OCI-LY7 (cell line): ENCODE measurements at regions not wholly inside any gene's neighbourhood (a gene's known extent, or its start where the extent isn't known, plus 50 kb on each side); places are given as distances from the start of the nearest gene placed in this dataset.

Experiments used
- BruUV-seq: library from RNA; stranded (reverse); fragments of 400-500 nt; replicated peaks from 2 replicates; lab custom pipeline; 2021; lab: Mats Ljungman, UMichigan
- CTCF ChIA-PET: fragments of 300-600 bp; sonication (Branson Sonifier 250); formaldehyde crosslinking; loops from one replicate; lab custom pipeline; 2022; ENCODE audit warnings: antibody characterized with exemption; ENCODE audit not compliant: unreplicated experiment; lab: Charles Lee
- POLR2A ChIA-PET: fragments of 300-600 bp; sonication (Branson Sonifier 250); formaldehyde crosslinking; loops from one replicate; lab custom pipeline; 2022; ENCODE audit warnings: antibody characterized with exemption; lab: Charles Lee
- DNase-seq: peaks from one replicate; pipeline ENCODE4 v3.0.0-alpha.2; 2015; ENCODE audit warnings: low spot score
- H2AFZ ChIP-seq: fragments of 200-600 bp; sonication (generic), shearing (Covaris generic); 2 replicates; pipeline ENCODE4 v1.6.1; 2014; ENCODE audit warnings: mild to moderate bottlenecking, antibody characterized with exemption, low read length, moderate library complexity
- H3K27ac ChIP-seq: fragments of 200-600 bp; sonication (generic); 2 replicates; pipeline ENCODE4 v1.5.1; 2014; ENCODE audit warnings: mixed run types, low read depth, mild to moderate bottlenecking, moderate library complexity, low read length, inconsistent platforms; ENCODE audit not compliant: poor library complexity, severe bottlenecking
- H3K36me3 ChIP-seq: fragments of 200-600 bp; sonication (generic); 2 replicates; pipeline ENCODE4 v1.6.1; 2014; ENCODE audit warnings: mild to moderate bottlenecking, antibody characterized with exemption, low read length, moderate library complexity, mixed read lengths; ENCODE audit not compliant: insufficient read depth
- H3K4me1 ChIP-seq: fragments of 200-600 bp; sonication (generic); 2 replicates; pipeline ENCODE4 v1.5.1; 2014; ENCODE audit warnings: mild to moderate bottlenecking, low read length; ENCODE audit not compliant: insufficient read depth, poor library complexity, severe bottlenecking
- H3K4me2 ChIP-seq: fragments of 200-600 bp; sonication (generic); 2 replicates; pipeline ENCODE4 v1.6.1; 2014; ENCODE audit warnings: mild to moderate bottlenecking, low read length
- H3K4me3 ChIP-seq: fragments of 200-600 bp; sonication (generic); 2 replicates; pipeline ENCODE4 v1.5.1; 2014; ENCODE audit warnings: mild to moderate bottlenecking, low read depth, low read length; ENCODE audit not compliant: poor library complexity, severe bottlenecking
- H3K79me2 ChIP-seq: fragments of 200-600 bp; sonication (generic); 2 replicates; pipeline ENCODE4 v1.6.1; 2016; ENCODE audit warnings: low read depth, mild to moderate bottlenecking, low read length, moderate library complexity, mixed read lengths; ENCODE audit not compliant: insufficient read depth
- H3K9me2 ChIP-seq: fragments of 200-600 bp; sonication (generic); 2 replicates; pipeline ENCODE4 v1.6.1; 2016; ENCODE audit warnings: mild to moderate bottlenecking, low read length, mixed read lengths; ENCODE audit not compliant: insufficient read depth
- H3K9me3 ChIP-seq: fragments of 200-600 bp; sonication (generic); 2 replicates; pipeline ENCODE4 v1.6.1; 2014; ENCODE audit warnings: mild to moderate bottlenecking, mixed run types, low read length, mixed read lengths
- H4K20me1 ChIP-seq: fragments of 200-600 bp; sonication (generic); 2 replicates; pipeline ENCODE4 v1.6.1; 2014; ENCODE audit warnings: mild to moderate bottlenecking, antibody characterized with exemption, low read length, moderate library complexity, mixed read lengths; ENCODE audit not compliant: insufficient read depth
- EZH2phosphoT487 ChIP-seq: fragments of 200-600 bp; sonication (generic); IDR thresholded peaks from 2 replicates; pipeline ENCODE4 v1.6.1; 2018; ENCODE audit warnings: low read depth, borderline replicate concordance, mild to moderate bottlenecking, mixed run types, antibody characterized with exemption, low read length, moderate library complexity, mixed read lengths
- intact Hi-C: fragments of 100-400 bp; cut with micrococcal nuclease; formaldehyde crosslinking; loops from one replicate; pipeline ENCODE4 v1.10.0; 2022; ENCODE audit not compliant: unreplicated experiment
- TF ChIP-seq, protein P1 (sequence below): fragments of 200-600 bp; sonication (generic); conservative IDR thresholded peaks from 2 replicates; pipeline ENCODE4 v1.5.1; 2014; ENCODE audit warnings: mild to moderate bottlenecking, antibody characterized with exemption, low read length, moderate library complexity, mixed read lengths

GRCh38 chr15:38150794-38151193 lies 101.8 kb upstream of the SPRED1 start:
- intact Hi-C loops: no loop called here
- Histone ChIP-seq H4K20me1 (no peaks in the 10 kb centered on the region), H3K4me1 (no peaks in the 10 kb centered on the region), H2AFZ (no peak overlapping the region), H3K27ac (no peak overlapping the region), H3K4me2 (no peak overlapping the region), H3K9me3 (peaks cover 32% of the 10 kb centered on the region), H3K36me3 (no peaks in the 10 kb centered on the region), H3K4me3 (no peak overlapping the region), H3K9me2 (no peaks in the 10 kb centered on the region), H3K79me2 (no peaks in the 10 kb centered on the region)
- no peak for DNase-seq
- no TSS peak for BruUV-seq
- ChIA-PET CTCF (no interaction called here), POLR2A (no interaction called here)
- TF ChIP-seq EZH2phosphoT487: no peak
- TF ChIP-seq, protein P1, sequence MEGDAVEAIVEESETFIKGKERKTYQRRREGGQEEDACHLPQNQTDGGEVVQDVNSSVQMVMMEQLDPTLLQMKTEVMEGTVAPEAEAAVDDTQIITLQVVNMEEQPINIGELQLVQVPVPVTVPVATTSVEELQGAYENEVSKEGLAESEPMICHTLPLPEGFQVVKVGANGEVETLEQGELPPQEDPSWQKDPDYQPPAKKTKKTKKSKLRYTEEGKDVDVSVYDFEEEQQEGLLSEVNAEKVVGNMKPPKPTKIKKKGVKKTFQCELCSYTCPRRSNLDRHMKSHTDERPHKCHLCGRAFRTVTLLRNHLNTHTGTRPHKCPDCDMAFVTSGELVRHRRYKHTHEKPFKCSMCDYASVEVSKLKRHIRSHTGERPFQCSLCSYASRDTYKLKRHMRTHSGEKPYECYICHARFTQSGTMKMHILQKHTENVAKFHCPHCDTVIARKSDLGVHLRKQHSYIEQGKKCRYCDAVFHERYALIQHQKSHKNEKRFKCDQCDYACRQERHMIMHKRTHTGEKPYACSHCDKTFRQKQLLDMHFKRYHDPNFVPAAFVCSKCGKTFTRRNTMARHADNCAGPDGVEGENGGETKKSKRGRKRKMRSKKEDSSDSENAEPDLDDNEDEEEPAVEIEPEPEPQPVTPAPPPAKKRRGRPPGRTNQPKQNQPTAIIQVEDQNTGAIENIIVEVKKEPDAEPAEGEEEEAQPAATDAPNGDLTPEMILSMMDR: no peak

DNA sequence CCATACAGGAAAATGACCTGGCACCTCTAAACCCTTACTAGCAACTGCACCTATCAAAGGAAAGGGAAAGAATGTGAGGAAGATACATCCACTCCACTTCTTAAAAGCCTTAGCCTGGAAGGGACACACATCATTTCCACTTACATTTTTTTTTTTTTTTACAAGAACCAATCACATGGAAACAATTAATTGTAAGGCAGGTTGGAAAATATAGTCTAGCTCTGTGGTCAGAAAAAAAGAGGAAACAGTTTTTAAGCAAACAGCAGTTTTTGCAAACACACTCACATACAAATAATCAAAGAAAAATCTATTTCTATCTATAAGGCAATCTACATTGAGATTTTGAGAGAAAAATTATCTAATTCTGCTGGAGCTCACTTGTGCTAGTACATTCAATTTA lies 98.9 kb upstream of the SPRED1 start:
- BruUV-seq: no TSS peak
- no peaks in the 10 kb centered on the region for H3K4me1 ChIP-seq
- no peak overlapping the region for H3K27ac ChIP-seq
- H3K79me2 ChIP-seq: no peaks in the 10 kb centered on the region
- no peak for DNase-seq
- H3K4me2 ChIP-seq: no peak overlapping the region
- peaks cover 30% of the 10 kb centered on the region for H3K9me3 ChIP-seq
- H3K36me3 ChIP-seq: no peaks in the 10 kb centered on the region
- ChIA-PET CTCF (no interaction called here), POLR2A (interaction anchor here (0.6 to 2.0 kb wide), 6 partner anchors 9 to 194 kb away, joined by 3 to 7 read pairs (median 3); no protein-coding TSS in a partner anchor)
- no peaks in the 10 kb centered on the region for H3K9me2 ChIP-seq
- intact Hi-C loops: no loop called here
- no peaks in the 10 kb centered on the region for H4K20me1 ChIP-seq
- no peak overlapping the region for H2AFZ ChIP-seq
- H3K4me3 ChIP-seq: no peak overlapping the region
- no peak for TF ChIP-seq EZH2phosphoT487

DNA sequence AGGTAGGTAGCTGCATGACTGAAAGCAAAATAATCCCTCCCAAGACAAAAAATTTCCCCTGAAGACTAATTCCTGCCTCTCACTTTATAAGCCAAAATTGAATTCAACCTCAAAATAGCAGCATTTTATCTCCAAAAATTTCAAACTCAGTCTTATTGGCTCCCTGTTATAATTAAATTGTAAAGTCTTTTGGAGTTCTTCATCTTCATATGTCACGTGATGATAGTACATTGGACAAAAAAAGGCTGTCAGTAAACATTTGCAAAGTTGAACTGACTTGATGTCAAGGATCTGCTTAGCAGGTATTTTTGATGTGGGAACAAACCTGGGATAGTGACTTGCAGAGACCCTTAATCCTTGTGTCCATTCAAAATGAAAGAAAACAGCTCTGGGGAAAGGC lies 98.4 kb upstream of the SPRED1 start:
- H3K79me2 ChIP-seq: no peaks in the 10 kb centered on the region
- H3K9me2 ChIP-seq: no peaks in the 10 kb centered on the region
- H3K4me3 ChIP-seq: no peak overlapping the region
- CTCF ChIA-PET: no interaction called here
- H3K9me3 ChIP-seq: peaks cover 25% of the 10 kb centered on the region
- DNase-seq: no peak
- intact Hi-C loops: no loop called here
- no peaks in the 10 kb centered on the region for H3K36me3 ChIP-seq
- POLR2A ChIA-PET: interaction anchor here (0.7 to 2.0 kb wide), 6 partner anchors 8 to 99 kb away, joined by 3 to 7 read pairs (median 3); no protein-coding TSS in a partner anchor
- H4K20me1 ChIP-seq: no peaks in the 10 kb centered on the region
- TF ChIP-seq, protein P1: no peak
- no peaks in the 10 kb centered on the region for H3K4me1 ChIP-seq
- H2AFZ ChIP-seq: no peak overlapping the region
- H3K27ac ChIP-seq: no peak overlapping the region
- no peak overlapping the region for H3K4me2 ChIP-seq
- no TSS peak for BruUV-seq
